Lung (tissue), 11 donors: ENCODE measurements at regions not wholly inside any gene's neighbourhood (a gene's known extent, or its start where the extent isn't known, plus 50 kb on each side); places are given as distances from the start of the nearest gene placed in this dataset.
"Not testable (repeated sequence)": the region's sequence is repeated elsewhere in the genome, so short reads cannot be mapped to it uniquely, and the experiment has no call there.

Source experiments
- ATAC-seq: fragments of 200-7000 bp; cut with Tn5 transposase; one replicate; pipeline ENCODE4 v1.9.1; 2020; ENCODE audit warnings: moderate number of reproducible peaks; ENCODE audit not compliant: insufficient read depth, low FRiP score
- DNase-seq, 3 donors: peaks; one replicate each; pipeline ENCODE4 v3.0.0-alpha.2; 2013 to 2017
- H3K27ac ChIP-seq, 2 donors: one replicate each; pipeline ENCODE4 v1.5.1; 2013; ENCODE audit warnings: mild to moderate bottlenecking in 2 of 2, moderate library complexity in 2 of 2, control low read depth in 1 of 2, inconsistent platforms in 1 of 2, low read depth in 1 of 2, low read length in 1 of 2
- H3K27me3 ChIP-seq, 3 donors: one replicate each; pipeline ENCODE4 v1.5.1; 2013; ENCODE audit warnings: low read length in 2 of 3; ENCODE audit not compliant: control insufficient read depth in 3 of 3, insufficient read depth in 3 of 3
- H3K36me3 ChIP-seq, 4 donors: one replicate each; pipeline ENCODE4 v1.5.1; 2013; ENCODE audit warnings: low read length in 4 of 4, mild to moderate bottlenecking in 1 of 4, moderate library complexity in 1 of 4; ENCODE audit not compliant: control insufficient read depth in 4 of 4, insufficient read depth in 4 of 4
- H3K4me1 ChIP-seq, 5 donors: one replicate each; pipeline ENCODE4 v1.5.1; 2013; ENCODE audit warnings: low read length in 5 of 5, mild to moderate bottlenecking in 2 of 5, moderate library complexity in 1 of 5; ENCODE audit not compliant: control insufficient read depth in 5 of 5, insufficient read depth in 5 of 5
- H3K4me3 ChIP-seq: one replicate; pipeline ENCODE4 v1.5.1; 2013; ENCODE audit warnings: mild to moderate bottlenecking, control low read depth, moderate library complexity
- H3K9ac ChIP-seq, 2 donors: one replicate each; pipeline ENCODE4 v1.5.1; 2013; ENCODE audit warnings: low read length in 2 of 2, control low read depth in 1 of 2; ENCODE audit not compliant: insufficient read depth in 1 of 2
- H3K9me3 ChIP-seq, 4 donors: one replicate each; pipeline ENCODE4 v1.5.1; 2013; ENCODE audit warnings: low read length in 3 of 4, mild to moderate bottlenecking in 1 of 4, moderate library complexity in 1 of 4; ENCODE audit not compliant: control insufficient read depth in 4 of 4, insufficient read depth in 3 of 4
- WGBS, 2 donors: extraction: QIAGEN DNeasy Blood & Tissue Kit; methylation state at CpG; one replicate each; pipeline ENCODE4 v1.1.7; 2013; 5-methylcytosine and 5-hydroxymethylcytosine counted together
- TF ChIP-seq, protein P1 (sequence below): IDR thresholded peaks from 2 replicates; pipeline ENCODE4 v1.5.1; 2012; ENCODE audit warnings: mild to moderate bottlenecking; ENCODE audit errors: control extremely low read depth, extremely low read depth
- donor health status: control.
- donor health status: control.
- donor health status: Bipolar disorder and iron deficiency.
- donor health status: healthy.
- donor health status: DM: yes; HTN: yes; CAD: no.

DNA sequence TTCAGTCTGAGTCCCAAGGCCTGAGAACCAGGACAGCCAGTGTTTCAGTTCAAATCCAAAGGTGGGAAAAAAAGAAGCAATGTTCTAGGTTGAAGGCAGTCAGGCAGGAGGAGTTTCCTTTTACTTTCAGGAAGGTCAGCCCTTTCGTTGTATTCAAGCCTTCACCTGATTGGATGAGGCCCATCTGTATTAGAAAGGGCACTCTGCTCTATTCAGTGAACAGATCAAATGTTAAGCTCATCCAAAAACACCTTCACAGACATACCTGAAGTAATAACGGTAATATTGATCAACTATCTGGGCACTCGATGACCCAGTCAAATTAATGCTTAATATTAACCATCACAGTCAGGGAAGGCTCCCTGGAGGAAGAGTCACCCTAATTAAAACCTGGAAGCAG lies 60.9 kb downstream of the IRX5 start:
- no peak for ATAC-seq
- Histone ChIP-seq H3K4me1 (no peaks in the 10 kb centered on the region), H3K4me3 (no peak overlapping the region), H3K9me3 (no peaks in the 10 kb centered on the region), H3K9ac (no peak overlapping the region), H3K36me3 (no peaks in the 10 kb centered on the region), H3K27me3 (peaks cover 0 to 3% (median 0%) of the 10 kb centered on the region in 3 donors), H3K27ac (no peak overlapping the region)
- no peak for DNase-seq
- WGBS, 2 donors = 80 to 81% methylated on average over 3 of the region's 3 CpGs
- TF ChIP-seq, protein P1, sequence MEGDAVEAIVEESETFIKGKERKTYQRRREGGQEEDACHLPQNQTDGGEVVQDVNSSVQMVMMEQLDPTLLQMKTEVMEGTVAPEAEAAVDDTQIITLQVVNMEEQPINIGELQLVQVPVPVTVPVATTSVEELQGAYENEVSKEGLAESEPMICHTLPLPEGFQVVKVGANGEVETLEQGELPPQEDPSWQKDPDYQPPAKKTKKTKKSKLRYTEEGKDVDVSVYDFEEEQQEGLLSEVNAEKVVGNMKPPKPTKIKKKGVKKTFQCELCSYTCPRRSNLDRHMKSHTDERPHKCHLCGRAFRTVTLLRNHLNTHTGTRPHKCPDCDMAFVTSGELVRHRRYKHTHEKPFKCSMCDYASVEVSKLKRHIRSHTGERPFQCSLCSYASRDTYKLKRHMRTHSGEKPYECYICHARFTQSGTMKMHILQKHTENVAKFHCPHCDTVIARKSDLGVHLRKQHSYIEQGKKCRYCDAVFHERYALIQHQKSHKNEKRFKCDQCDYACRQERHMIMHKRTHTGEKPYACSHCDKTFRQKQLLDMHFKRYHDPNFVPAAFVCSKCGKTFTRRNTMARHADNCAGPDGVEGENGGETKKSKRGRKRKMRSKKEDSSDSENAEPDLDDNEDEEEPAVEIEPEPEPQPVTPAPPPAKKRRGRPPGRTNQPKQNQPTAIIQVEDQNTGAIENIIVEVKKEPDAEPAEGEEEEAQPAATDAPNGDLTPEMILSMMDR = no peak

DNA sequence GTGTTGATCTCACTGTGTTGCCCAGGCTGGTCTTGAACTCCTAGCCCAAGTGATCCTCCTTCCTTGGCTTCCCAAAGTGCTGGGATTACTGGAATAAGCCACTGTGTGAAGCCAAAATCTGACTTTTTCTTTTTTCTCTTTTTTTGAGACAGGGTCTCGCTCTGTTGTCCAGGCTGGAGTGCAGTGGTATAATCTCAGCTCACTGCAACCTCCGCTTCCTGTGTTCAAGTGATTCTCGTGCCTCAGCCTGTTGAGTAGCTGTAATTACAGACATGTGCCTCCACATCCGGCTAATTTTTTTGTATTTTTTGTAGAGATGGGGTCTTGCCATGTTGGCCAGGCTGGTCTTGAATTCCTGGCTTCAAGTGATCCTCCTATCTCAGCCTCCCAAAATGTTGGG lies 61.3 kb downstream of the IRX5 start:
- ATAC-seq = not testable (repeated sequence)

GRCh38 chr16:54993106-54993895 lies 62.6 kb downstream of the IRX5 start:
- WGBS, 2 donors = 68 to 81% methylated on average over 2 of the region's 2 CpGs
- Histone ChIP-seq H3K4me3 (no peak overlapping the region), H3K36me3 (no peaks in the 10 kb centered on the region), H3K9me3 (no peaks in the 10 kb centered on the region), H3K27ac (no peak overlapping the region), H3K4me1 (no peaks in the 10 kb centered on the region), H3K9ac (no peak overlapping the region), H3K27me3 (peaks cover 0 to 7% (median 5%) of the 10 kb centered on the region in 3 donors)
- ATAC-seq (no peak), DNase-seq (no peak)
- TF ChIP-seq, protein P1 = no peak

More for the DNA sequence above, 61.3 kb downstream of the IRX5 start:
- not testable (repeated sequence) for H3K36me3 ChIP-seq, H3K9me3 ChIP-seq, H3K4me1 ChIP-seq, H3K27me3 ChIP-seq, H3K4me3 ChIP-seq, DNase-seq, H3K27ac ChIP-seq, H3K9ac ChIP-seq
- 81 to 85% methylated on average over 4 of the region's 4 CpGs for WGBS, 2 donors

DNA sequence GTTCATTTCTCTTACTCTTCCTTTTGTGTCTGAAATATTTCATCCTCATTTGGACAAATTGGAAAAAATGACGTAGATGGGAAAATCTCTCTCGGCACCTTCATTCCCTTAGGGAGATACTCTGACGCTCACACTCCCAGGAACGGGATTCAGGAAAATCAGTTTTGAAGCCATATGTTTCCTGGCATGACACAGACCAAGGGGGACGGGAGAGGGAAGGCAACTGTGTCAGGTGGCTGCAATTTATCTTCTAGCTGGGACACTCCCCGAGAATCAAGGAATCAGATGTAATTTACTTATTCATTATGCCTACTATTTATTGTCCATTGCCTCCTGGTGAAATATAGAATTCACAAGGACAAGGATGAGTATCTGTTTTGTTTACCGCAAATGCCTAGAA lies 65.5 kb downstream of the IRX5 start:
- no peak for ATAC-seq

More for the DNA sequence above, 65.5 kb downstream of the IRX5 start:
- TF ChIP-seq, protein P1 = no peak
- no peak for DNase-seq
- 71 to 72% methylated on average over 7 of the region's 7 CpGs for WGBS, 2 donors
- peaks cover 0 to 9% (median 7%) of the 10 kb centered on the region in 3 donors for H3K27me3 ChIP-seq
- no peaks in the 10 kb centered on the region for H3K36me3 ChIP-seq
- H3K4me1 ChIP-seq = no peaks in the 10 kb centered on the region
- H3K9me3 ChIP-seq = no peaks in the 10 kb centered on the region
- H3K4me3 ChIP-seq = no peak overlapping the region
- no peak overlapping the region for H3K27ac ChIP-seq
- H3K9ac ChIP-seq = no peak overlapping the region
